Vagina (tissue), 2 donors: ENCODE measurements at regions not wholly inside any gene's neighbourhood (a gene's known extent, or its start where the extent isn't known, plus 50 kb on each side); places are given as distances from the start of the nearest gene placed in this dataset.

ENCODE experiments used
- DNase-seq, 2 donors: peaks; one replicate each; pipeline ENCODE4 v3.0.0-alpha.2; 2017; ENCODE audit errors: extremely low spot score in 2 of 2
- H3K27ac ChIP-seq: fragments of 200-600 bp; sonication (generic); one replicate; pipeline ENCODE4 v1.5.1; 2019
- H3K27me3 ChIP-seq: fragments of 200-600 bp; sonication (generic); one replicate; pipeline ENCODE4 v1.5.1; 2019
- H3K36me3 ChIP-seq, 2 donors: fragments of 200-600 bp; sonication (generic); one replicate each; pipeline ENCODE4 v1.5.1; 2017 to 2019
- H3K4me1 ChIP-seq: fragments of 200-600 bp; sonication (generic); one replicate; pipeline ENCODE4 v1.5.1; 2019
- H3K4me3 ChIP-seq, 2 donors: fragments of 200-600 bp; sonication (generic); 1 replicate in 1 of 2; 2 replicates in 1 of 2; pipeline ENCODE4 v1.5.1; 2016 to 2019
- H3K9me3 ChIP-seq: fragments of 200-600 bp; sonication (generic); one replicate; pipeline ENCODE4 v1.5.1; 2019
- CTCF ChIP-seq, 3 experiments: fragments of 450-650 bp in 2 of 3; fragments of 200-600 bp in 1 of 3; sonication (generic) in 1 of 3; IDR thresholded peaks; one replicate each; pipeline ENCODE4 v1.5.1; 2017 to 2019; ENCODE audit warnings: antibody characterized with exemption in 3 of 3, mild to moderate bottlenecking in 2 of 3, moderate library complexity in 2 of 3
- POLR2A ChIP-seq, 2 donors: fragments of 450-650 bp; IDR thresholded peaks; one replicate each; pipeline ENCODE4 v1.6.1; 2017; ENCODE audit warnings: antibody characterized with exemption in 2 of 2, mild to moderate bottlenecking in 2 of 2, moderate library complexity in 2 of 2
- POLR2AphosphoS5 ChIP-seq, 2 donors: sonication (generic); formaldehyde crosslinking; IDR thresholded peaks; one replicate each; pipeline ENCODE4 v1.9.0; 2017; ENCODE audit warnings: antibody characterized with exemption in 2 of 2, mild to moderate bottlenecking in 2 of 2, low read depth in 1 of 2; ENCODE audit not compliant: insufficient read depth in 1 of 2
- intact Hi-C: fragments of 100-400 bp; cut with DNase I; formaldehyde crosslinking; loops from one replicate; pipeline ENCODE4 v1.15.1; 2023

GRCh38 chr12:115584156-115584555, 693.3 kb downstream of the MED13L start:
- Histone ChIP-seq H3K4me1 (no peaks in the 10 kb centered on the region), H3K36me3 (no peaks in the 10 kb centered on the region), H3K4me3 (no peak overlapping the region), H3K27ac (no peak overlapping the region), H3K9me3 (no peaks in the 10 kb centered on the region), H3K27me3 (no peaks in the 10 kb centered on the region)
- TF ChIP-seq CTCF (IDR thresholded peaks at IDR 0.05) (no peak), POLR2A (IDR thresholded peaks at IDR 0.05) (no peak), POLR2AphosphoS5 (IDR thresholded peaks at IDR 0.05; ENCODE audit: insufficient read depth in 1 of 2, low read depth in 1 of 2) (no peak)
- intact Hi-C loops = no loop called here
- no peak for DNase-seq

GRCh38 chr12:115583591-115583990, 693.9 kb downstream of the MED13L start:
- DNase-seq = no peak
- no peak overlapping the region for H3K4me3 ChIP-seq
- no peak for TF ChIP-seq POLR2A (IDR thresholded peaks at IDR 0.05)
- TF ChIP-seq CTCF (IDR thresholded peaks at IDR 0.05) = no peak
- no peak for TF ChIP-seq POLR2AphosphoS5 (IDR thresholded peaks at IDR 0.05; ENCODE audit: insufficient read depth in 1 of 2, low read depth in 1 of 2)
- H3K9me3 ChIP-seq = no peaks in the 10 kb centered on the region
- no peaks in the 10 kb centered on the region for H3K4me1 ChIP-seq
- no peaks in the 10 kb centered on the region for H3K36me3 ChIP-seq
- no peak overlapping the region for H3K27ac ChIP-seq
- intact Hi-C loops = no loop called here
- no peaks in the 10 kb centered on the region for H3K27me3 ChIP-seq

- intact Hi-C loops = loop anchor here (5.0 kb wide), 1 partner anchor 1330 kb away; no protein-coding TSS in a partner anchor
Measured at GRCh38 chr12:115577401-115577800, 700.1 kb downstream of the MED13L start.

GRCh38 chr12:115574826-115575225, 702.7 kb downstream of the MED13L start:
- H3K9me3 ChIP-seq = no peaks in the 10 kb centered on the region
- intact Hi-C loops = loop anchor here (5.0 kb wide), 1 partner anchor 1328 kb away; no protein-coding TSS in a partner anchor
- H3K36me3 ChIP-seq = no peaks in the 10 kb centered on the region

More at GRCh38 chr12:115577401-115577800, 700.1 kb downstream of the MED13L start:
- Histone ChIP-seq H3K9me3 (no peaks in the 10 kb centered on the region), H3K27me3 (no peaks in the 10 kb centered on the region), H3K27ac (no peak overlapping the region), H3K4me1 (no peaks in the 10 kb centered on the region), H3K4me3 (no peak overlapping the region), H3K36me3 (no peaks in the 10 kb centered on the region)
- no peak for DNase-seq
- no peak for TF ChIP-seq POLR2AphosphoS5 (IDR thresholded peaks at IDR 0.05; ENCODE audit: insufficient read depth in 1 of 2, low read depth in 1 of 2)
- no peak for TF ChIP-seq POLR2A (IDR thresholded peaks at IDR 0.05)
- TF ChIP-seq CTCF (IDR thresholded peaks at IDR 0.05) = no peak

More at GRCh38 chr12:115574826-115575225, 702.7 kb downstream of the MED13L start:
- H3K27ac ChIP-seq = no peak overlapping the region
- no peak for TF ChIP-seq POLR2AphosphoS5 (IDR thresholded peaks at IDR 0.05; ENCODE audit: insufficient read depth in 1 of 2, low read depth in 1 of 2)
- TF ChIP-seq POLR2A (IDR thresholded peaks at IDR 0.05) = no peak
- no peak for TF ChIP-seq CTCF (IDR thresholded peaks at IDR 0.05)
- H3K27me3 ChIP-seq = no peaks in the 10 kb centered on the region
- H3K4me1 ChIP-seq = no peaks in the 10 kb centered on the region
- DNase-seq = no peak
- no peak overlapping the region for H3K4me3 ChIP-seq
